ENCODE measurements at regions not wholly inside any gene's neighbourhood (a gene's known extent, or its start where the extent isn't known, plus 50 kb on each side); places are given as distances from the start of the nearest gene placed in this dataset.

GRCh38 chr16:73412416-73412815, 364.5 kb upstream of the ZFHX3 start:
- DNase-seq (ENCODE audit: low spot score) (no peak), ATAC-seq (ENCODE audit: low read depth) (no peak)
- Histone ChIP-seq H3K27ac (ENCODE audit: poor library complexity, severe bottlenecking) (no peak overlapping the region), H3K27me3 (ENCODE audit: insufficient read depth, poor library complexity, severe bottlenecking) (peaks cover 6% of the 10 kb centered on the region), H3K4me1 (ENCODE audit: insufficient read depth, poor library complexity, severe bottlenecking) (no peaks in the 10 kb centered on the region), H3K9me3 (ENCODE audit: severe bottlenecking) (no peaks in the 10 kb centered on the region), H3K4me3 (ENCODE audit: severe bottlenecking) (no peak overlapping the region), H3K36me3 (ENCODE audit: low read depth) (no peaks in the 10 kb centered on the region)
- no peak for TF ChIP-seq CTCF (IDR thresholded peaks at IDR 0.05; ENCODE audit: poor library complexity, severe bottlenecking)

- ATAC-seq (ENCODE audit: low read depth) = no peak
- H3K9me3 ChIP-seq (ENCODE audit: severe bottlenecking) = no peaks in the 10 kb centered on the region
These were observed 360.8 kb upstream of the ZFHX3 start for GRCh38 chr16:73408716-73409115.

DNA sequence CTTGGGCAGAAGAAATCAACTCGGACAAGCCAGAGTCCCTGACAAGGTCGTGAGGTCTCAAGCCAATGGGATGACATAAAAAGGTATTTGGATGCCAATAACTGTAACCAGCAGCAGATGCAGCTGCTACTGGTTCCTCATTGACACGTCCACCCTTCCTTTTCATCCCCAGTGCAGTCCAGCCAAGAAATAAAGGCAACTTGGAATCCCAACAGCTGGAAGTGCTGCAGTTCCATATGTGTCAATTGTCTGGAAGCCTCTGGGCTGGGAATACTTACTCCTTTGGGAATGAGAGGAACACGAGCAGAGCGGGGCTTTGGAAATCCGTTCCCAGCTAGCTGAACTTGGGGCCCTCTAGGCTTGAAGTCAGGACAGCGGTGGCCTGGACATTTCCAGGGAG, 360.4 kb upstream of the ZFHX3 start:
- Histone ChIP-seq H3K27me3 (ENCODE audit: insufficient read depth, poor library complexity, severe bottlenecking) (peaks cover 6% of the 10 kb centered on the region), H3K36me3 (ENCODE audit: low read depth) (no peaks in the 10 kb centered on the region), H3K4me3 (ENCODE audit: severe bottlenecking) (no peak overlapping the region), H3K9me3 (ENCODE audit: severe bottlenecking) (no peaks in the 10 kb centered on the region), H3K4me1 (ENCODE audit: insufficient read depth, poor library complexity, severe bottlenecking) (no peaks in the 10 kb centered on the region), H3K27ac (ENCODE audit: poor library complexity, severe bottlenecking) (no peak overlapping the region)
- no peak for TF ChIP-seq CTCF (IDR thresholded peaks at IDR 0.05; ENCODE audit: poor library complexity, severe bottlenecking)
- no peak for DNase-seq (ENCODE audit: low spot score)
- ATAC-seq (ENCODE audit: low read depth) = no peak

More at GRCh38 chr16:73408716-73409115, 360.8 kb upstream of the ZFHX3 start:
- H3K4me3 ChIP-seq (ENCODE audit: severe bottlenecking) = no peak overlapping the region
- H3K27me3 ChIP-seq (ENCODE audit: insufficient read depth, poor library complexity, severe bottlenecking) = peaks cover 6% of the 10 kb centered on the region
- DNase-seq (ENCODE audit: low spot score) = no peak
- no peaks in the 10 kb centered on the region for H3K4me1 ChIP-seq (ENCODE audit: insufficient read depth, poor library complexity, severe bottlenecking)
- H3K27ac ChIP-seq (ENCODE audit: poor library complexity, severe bottlenecking) = no peak overlapping the region
- no peaks in the 10 kb centered on the region for H3K36me3 ChIP-seq (ENCODE audit: low read depth)
- no peak for TF ChIP-seq CTCF (IDR thresholded peaks at IDR 0.05; ENCODE audit: poor library complexity, severe bottlenecking)

DNA sequence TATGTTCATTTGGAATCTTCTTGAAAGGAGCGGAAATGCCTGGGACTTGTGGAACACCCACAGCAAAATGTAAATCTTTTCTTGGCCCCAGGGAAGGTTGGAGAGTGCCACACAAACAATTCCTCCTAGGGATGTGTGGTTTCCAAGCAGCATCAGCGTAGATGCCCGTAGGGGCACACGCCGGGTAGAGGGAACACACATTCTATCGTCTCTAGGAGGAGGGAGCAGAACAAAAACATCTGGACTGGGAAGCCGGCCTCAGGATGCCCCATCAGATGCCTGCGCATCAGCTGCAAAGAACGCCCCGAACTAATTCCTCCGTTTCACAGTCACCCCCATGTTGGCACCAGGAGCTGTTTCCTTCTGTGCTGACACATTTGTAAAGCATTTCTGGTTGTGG, 357.9 kb upstream of the ZFHX3 start:
- no peaks in the 10 kb centered on the region for H3K36me3 ChIP-seq (ENCODE audit: low read depth)
- no peak overlapping the region for H3K27ac ChIP-seq (ENCODE audit: poor library complexity, severe bottlenecking)
- DNase-seq (ENCODE audit: low spot score) = no peak
- no peak for ATAC-seq (ENCODE audit: low read depth)
- H3K4me1 ChIP-seq (ENCODE audit: insufficient read depth, poor library complexity, severe bottlenecking) = no peaks in the 10 kb centered on the region
- H3K9me3 ChIP-seq (ENCODE audit: severe bottlenecking) = no peaks in the 10 kb centered on the region
- peaks cover 4% of the 10 kb centered on the region for H3K27me3 ChIP-seq (ENCODE audit: insufficient read depth, poor library complexity, severe bottlenecking)
- no peak overlapping the region for H3K4me3 ChIP-seq (ENCODE audit: severe bottlenecking)
- TF ChIP-seq CTCF (IDR thresholded peaks at IDR 0.05; ENCODE audit: poor library complexity, severe bottlenecking) = no peak

DNA sequence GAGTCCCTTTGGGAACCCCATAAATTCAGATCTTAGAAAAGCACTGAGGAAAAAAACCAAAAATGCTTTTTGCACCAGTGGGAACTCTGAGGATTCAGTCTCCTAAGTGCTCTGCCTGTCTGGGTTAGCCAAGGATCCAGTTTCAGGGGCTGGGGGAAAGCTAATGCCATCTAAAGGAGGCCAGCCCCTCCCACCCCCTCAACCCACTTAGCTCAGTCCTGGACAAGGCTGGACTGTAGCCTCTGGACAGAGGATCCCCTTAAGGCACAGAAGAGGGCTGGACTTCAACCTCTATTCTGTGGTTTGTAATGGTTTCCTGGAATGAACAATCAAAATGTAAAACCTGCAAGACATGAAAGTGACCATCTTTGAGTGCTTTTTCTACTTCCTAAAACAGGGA, 356.1 kb upstream of the ZFHX3 start:
- Histone ChIP-seq H3K9me3 (ENCODE audit: severe bottlenecking) (no peaks in the 10 kb centered on the region), H3K27me3 (ENCODE audit: insufficient read depth, poor library complexity, severe bottlenecking) (peaks cover 4% of the 10 kb centered on the region), H3K36me3 (ENCODE audit: low read depth) (no peaks in the 10 kb centered on the region), H3K27ac (ENCODE audit: poor library complexity, severe bottlenecking) (no peak overlapping the region), H3K4me3 (ENCODE audit: severe bottlenecking) (no peak overlapping the region), H3K4me1 (ENCODE audit: insufficient read depth, poor library complexity, severe bottlenecking) (no peaks in the 10 kb centered on the region)
- no peak for TF ChIP-seq CTCF (IDR thresholded peaks at IDR 0.05; ENCODE audit: poor library complexity, severe bottlenecking)
- ATAC-seq (ENCODE audit: low read depth) (no peak), DNase-seq (ENCODE audit: low spot score) (no peak)
